GM10266 (cell line): ENCODE measurements at regions not wholly inside any gene's neighbourhood (a gene's known extent, or its start where the extent isn't known, plus 50 kb on each side); places are given as distances from the start of the nearest gene placed in this dataset.
"Not testable (repeated sequence)": the region's sequence is repeated elsewhere in the genome, so short reads cannot be mapped to it uniquely, and the experiment has no call there.

Experiments
- DNase-seq: peaks from one replicate; pipeline ENCODE4 v3.0.0; 2012; ENCODE audit errors: extremely low spot score
- TF ChIP-seq, protein P1 (sequence below): IDR thresholded peaks from 2 replicates; pipeline ENCODE4 v1.5.1; 2012; ENCODE audit warnings: mild to moderate bottlenecking, low read depth; ENCODE audit not compliant: control insufficient read depth, insufficient read depth; ENCODE audit errors: missing control alignments

DNA sequence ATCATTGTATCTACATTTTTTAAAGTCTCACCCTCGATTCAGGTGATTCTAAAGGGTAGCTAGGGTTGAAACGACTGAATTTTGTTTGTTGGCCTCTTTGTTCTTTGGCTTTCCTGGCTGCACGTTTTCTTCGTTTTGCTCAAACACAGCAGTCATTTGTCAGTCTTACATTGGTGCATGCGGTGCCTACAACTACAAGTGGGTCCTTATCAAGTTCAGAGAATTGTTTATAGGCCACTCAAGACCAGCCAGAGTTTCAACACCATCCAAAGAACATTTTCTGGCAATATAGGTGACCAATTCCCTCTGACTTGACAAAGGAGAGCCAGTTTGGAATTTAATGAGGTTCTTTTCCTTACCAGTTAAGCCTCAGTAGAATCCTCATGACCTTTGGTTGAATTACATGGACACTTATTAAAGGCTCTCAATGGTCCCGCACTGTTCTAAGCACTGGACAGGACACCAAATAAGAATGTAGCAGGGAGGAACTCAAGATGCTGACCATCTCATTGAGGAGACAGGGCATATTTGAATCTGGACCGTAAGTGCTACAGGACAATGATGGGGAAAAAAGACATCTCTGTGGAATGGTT lies 119.0 kb upstream of the DMRT1 start:
- TF ChIP-seq, protein P1, sequence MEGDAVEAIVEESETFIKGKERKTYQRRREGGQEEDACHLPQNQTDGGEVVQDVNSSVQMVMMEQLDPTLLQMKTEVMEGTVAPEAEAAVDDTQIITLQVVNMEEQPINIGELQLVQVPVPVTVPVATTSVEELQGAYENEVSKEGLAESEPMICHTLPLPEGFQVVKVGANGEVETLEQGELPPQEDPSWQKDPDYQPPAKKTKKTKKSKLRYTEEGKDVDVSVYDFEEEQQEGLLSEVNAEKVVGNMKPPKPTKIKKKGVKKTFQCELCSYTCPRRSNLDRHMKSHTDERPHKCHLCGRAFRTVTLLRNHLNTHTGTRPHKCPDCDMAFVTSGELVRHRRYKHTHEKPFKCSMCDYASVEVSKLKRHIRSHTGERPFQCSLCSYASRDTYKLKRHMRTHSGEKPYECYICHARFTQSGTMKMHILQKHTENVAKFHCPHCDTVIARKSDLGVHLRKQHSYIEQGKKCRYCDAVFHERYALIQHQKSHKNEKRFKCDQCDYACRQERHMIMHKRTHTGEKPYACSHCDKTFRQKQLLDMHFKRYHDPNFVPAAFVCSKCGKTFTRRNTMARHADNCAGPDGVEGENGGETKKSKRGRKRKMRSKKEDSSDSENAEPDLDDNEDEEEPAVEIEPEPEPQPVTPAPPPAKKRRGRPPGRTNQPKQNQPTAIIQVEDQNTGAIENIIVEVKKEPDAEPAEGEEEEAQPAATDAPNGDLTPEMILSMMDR = no peak
- DNase-seq = no peak

DNA sequence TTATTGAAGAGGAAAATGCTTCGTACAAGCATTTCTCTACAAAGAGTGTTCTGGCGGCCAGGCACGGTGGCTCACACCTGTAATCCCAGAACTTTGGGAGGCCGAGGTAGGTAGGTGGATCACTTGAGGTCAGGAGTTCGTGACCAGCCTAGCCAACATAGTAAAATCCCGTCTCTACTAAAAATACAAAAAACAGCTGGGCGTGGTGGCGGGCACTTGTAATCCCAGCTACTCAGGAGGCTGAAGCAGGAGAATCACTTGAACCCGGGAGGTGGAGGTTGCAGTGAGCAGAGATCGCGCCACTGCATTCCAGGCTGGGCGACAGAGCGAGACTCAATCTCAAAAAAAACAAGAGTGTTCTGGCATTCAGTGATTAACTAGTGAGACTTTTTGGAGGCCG lies 117.0 kb upstream of the DMRT1 start:
- not testable (repeated sequence) for DNase-seq

DNA sequence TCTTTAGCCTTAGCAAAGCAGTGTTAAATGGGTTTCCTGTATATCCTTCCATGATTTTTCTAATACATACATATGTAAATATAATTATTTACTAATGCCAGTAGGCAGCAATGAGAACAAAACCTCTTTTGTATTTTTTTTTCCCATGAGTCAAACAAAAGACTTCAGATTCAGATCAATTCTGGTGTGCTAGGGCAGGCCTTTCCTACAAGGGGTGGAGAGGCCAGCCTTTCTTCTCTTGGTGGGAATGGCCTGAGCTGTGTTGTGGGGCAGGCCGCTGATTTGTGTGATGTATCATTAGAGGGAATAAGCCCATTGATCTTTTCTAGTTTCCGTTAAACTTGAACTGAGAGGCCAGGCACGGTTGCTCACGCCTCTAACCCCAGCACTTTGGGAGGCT lies 115.5 kb upstream of the DMRT1 start:
- TF ChIP-seq, protein P1 = no peak
- DNase-seq = no peak

DNA sequence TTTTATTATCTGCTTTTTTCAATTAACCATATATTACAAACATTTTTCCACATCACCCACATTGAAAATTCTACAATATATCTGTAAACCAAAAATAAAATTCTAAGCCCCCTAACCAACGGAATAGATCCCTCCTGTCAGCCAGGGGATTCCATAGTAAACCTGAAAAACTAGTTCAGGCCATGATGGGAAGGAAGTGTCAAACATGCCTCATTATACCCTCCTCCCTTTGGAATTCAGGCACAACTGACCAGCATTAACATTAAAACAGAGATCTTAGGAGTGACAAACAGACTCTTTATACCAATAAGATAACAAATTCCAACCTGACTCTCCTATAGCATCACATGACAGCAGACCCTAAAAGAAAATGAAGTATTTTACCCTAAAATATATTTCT lies 113.7 kb upstream of the DMRT1 start:
- no peak for DNase-seq
- TF ChIP-seq, protein P1 = no peak

DNA sequence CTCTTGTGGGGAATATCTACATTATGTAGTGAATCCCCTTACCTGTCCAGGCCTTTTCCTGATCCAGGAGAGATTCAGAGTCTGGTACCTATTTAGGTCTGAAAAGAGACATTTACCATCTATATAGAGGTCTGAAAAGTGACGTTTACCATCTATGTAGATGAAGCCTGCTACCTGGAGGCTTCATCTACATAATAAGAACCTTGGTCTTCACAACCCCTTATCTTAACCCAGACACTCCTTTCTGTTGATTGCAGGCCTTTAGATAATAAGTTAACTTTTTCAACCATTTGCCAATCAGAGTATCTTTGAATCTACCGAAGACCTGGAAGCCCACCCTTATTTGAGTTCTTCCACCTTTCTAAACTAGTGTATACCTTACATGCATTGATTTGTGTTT lies 113.0 kb upstream of the DMRT1 start:
- no peak for DNase-seq
- TF ChIP-seq, protein P1 = no peak

DNA sequence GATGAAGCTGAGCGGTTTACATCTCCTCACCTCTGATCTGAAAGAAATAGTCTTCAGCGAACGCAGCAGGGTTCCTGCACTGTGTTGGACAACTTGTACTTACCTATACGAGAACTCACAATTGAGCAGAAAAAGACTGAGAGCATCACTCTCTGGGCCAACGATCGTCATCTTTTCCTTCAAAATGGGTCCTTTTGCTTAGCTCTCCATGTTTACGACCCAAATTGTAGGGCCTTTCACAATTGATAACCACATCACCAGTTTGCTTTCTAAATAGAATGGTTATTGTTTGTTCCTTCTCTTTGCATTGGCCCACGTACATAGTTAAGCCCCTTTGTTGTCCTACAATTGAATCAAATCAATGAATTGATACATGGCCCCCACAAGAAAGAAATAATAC lies 110.0 kb upstream of the DMRT1 start:
- DNase-seq = no peak
- TF ChIP-seq, protein P1 = no peak

DNA sequence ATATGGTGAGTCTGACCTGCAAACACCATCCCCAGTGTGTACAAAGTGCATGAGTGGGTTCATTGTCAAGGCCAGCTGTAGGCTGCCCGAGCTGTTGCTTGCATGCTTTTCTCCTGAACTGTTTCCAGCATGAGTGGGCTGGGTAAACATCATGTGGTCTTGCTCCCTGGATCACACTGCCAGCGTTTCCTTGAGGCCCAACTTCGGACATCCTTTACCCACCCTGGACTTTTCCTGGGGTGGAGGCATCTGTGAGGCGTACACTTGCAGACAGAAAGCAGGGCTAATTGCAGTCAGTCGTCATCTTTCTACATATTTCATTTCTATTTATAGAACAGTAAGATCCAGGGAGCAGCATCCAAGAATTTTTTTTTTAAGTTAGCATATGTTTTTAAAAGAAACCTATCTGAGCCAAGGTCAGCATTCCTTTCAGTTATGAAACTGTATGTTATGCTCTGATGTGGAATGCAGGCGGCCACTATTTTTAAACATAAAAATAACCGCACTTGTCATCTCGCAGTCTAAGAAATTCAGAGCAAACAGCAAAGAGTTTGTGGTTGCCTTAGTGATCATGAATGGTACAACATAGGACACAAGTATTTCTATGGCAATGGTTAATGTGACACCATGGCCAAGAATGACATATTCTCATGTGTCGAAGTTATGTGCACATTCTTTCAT lies 106.5 kb upstream of the DMRT1 start:
- TF ChIP-seq, protein P1 = no peak
- no peak for DNase-seq
